ENCODE measurements at regions not wholly inside any gene's neighbourhood (a gene's known extent, or its start where the extent isn't known, plus 50 kb on each side); places are given as distances from the start of the nearest gene placed in this dataset.

DNA sequence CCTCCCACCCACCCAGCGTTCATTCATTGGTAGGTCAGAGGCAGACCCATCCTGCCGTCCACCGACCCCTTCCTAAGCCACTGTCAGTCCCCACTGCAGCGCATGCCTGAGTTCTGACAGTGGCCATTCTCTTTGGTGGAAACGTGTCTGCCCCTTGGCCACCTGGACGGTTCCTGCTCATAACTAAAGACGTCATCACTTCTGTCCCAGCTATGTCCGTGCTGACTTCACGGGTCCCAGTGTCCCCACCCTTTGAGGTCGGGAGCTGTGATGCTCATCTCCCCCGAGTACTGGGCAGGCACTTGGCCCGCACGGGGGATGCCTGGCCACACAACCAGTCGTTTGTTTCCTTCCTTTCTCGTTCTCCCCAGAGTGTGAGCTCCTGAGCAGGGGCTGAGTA is 267.1 kb downstream of the C16orf95 start:
- intact Hi-C loops (cut with DNase I): no loop called here
- no peaks in the 10 kb centered on the region for H3K4me1 ChIP-seq (ENCODE audit: control insufficient read depth in 2 of 3, insufficient read depth in 2 of 3, low read depth in 1 of 3, low read length in 3 of 3)
- TF ChIP-seq, protein P1, sequence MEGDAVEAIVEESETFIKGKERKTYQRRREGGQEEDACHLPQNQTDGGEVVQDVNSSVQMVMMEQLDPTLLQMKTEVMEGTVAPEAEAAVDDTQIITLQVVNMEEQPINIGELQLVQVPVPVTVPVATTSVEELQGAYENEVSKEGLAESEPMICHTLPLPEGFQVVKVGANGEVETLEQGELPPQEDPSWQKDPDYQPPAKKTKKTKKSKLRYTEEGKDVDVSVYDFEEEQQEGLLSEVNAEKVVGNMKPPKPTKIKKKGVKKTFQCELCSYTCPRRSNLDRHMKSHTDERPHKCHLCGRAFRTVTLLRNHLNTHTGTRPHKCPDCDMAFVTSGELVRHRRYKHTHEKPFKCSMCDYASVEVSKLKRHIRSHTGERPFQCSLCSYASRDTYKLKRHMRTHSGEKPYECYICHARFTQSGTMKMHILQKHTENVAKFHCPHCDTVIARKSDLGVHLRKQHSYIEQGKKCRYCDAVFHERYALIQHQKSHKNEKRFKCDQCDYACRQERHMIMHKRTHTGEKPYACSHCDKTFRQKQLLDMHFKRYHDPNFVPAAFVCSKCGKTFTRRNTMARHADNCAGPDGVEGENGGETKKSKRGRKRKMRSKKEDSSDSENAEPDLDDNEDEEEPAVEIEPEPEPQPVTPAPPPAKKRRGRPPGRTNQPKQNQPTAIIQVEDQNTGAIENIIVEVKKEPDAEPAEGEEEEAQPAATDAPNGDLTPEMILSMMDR (IDR thresholded peaks at IDR 0.05; ENCODE audit: borderline replicate concordance, extremely low read depth, insufficient read depth): no peak
- DNase-seq: peak in 2 of 5 donors; percentile 15 to 26
- H3K27me3 ChIP-seq (ENCODE audit: control insufficient read depth, insufficient read depth, low read length): no peaks in the 10 kb centered on the region
- no peak overlapping the region for H3K9ac ChIP-seq (ENCODE audit: low read length in 3 of 3)
- no peak overlapping the region for H3K4me3 ChIP-seq (ENCODE audit: low read length in 3 of 3)
- FAIRE-seq: no peak
- H3K27ac ChIP-seq (ENCODE audit: low read depth in 2 of 2, low read length in 2 of 2): no peak overlapping the region
- H3K36me3 ChIP-seq (ENCODE audit: control insufficient read depth in 2 of 3, insufficient read depth in 3 of 3, low read length in 3 of 3): no peaks in the 10 kb centered on the region
- H3K9me3 ChIP-seq (ENCODE audit: control insufficient read depth in 2 of 3, insufficient read depth in 1 of 3, low read length in 3 of 3): peaks cover 0 to 4% (median 0%) of the 10 kb centered on the region in 3 donors

DNA sequence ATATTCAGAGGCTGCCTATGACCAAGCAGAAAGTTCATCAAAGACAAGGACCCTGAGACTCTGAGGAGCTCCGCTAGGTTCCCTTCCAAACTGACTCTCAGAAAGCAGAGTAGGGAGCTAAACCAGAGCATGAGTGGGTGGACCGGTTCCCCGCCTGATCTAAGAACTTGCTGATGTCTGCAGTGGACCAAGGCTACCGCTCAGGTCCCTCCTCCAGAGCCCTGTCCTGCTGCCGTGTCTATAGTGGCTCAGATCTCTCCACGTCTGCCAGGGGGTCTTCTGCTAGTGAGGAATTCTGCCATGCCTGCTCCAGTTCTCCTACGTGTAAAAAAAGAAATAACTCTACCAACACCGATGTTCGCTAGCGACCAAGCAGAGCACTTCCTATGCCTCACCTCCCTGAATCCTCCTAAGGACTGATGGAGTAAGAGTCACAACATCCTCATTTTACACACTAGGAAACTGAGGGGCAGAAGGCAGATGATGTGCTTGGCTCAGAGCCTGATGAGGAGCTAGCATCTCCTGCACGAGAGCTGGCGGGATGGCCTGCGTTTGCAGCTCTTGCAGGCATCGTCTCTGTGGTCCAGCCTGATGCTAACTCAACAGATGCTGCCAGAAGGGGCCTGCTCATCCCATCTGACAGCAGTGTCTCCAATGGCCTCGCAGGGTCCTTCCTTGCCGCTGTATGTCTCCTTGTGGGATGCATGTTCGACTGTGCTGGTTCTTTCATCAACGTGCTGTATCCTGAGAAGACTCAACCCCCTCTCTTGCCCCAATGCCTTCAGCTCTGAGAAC is 265.5 kb downstream of the C16orf95 start:
- peaks cover 0 to 4% (median 0%) of the 10 kb centered on the region in 3 donors for H3K9me3 ChIP-seq (ENCODE audit: control insufficient read depth in 2 of 3, insufficient read depth in 1 of 3, low read length in 3 of 3)
- TF ChIP-seq, protein P1 (IDR thresholded peaks at IDR 0.05; ENCODE audit: borderline replicate concordance, extremely low read depth, insufficient read depth): no peak
- no peak overlapping the region for H3K27ac ChIP-seq (ENCODE audit: low read depth in 2 of 2, low read length in 2 of 2)
- H3K27me3 ChIP-seq (ENCODE audit: control insufficient read depth, insufficient read depth, low read length): no peaks in the 10 kb centered on the region
- H3K36me3 ChIP-seq (ENCODE audit: control insufficient read depth in 2 of 3, insufficient read depth in 3 of 3, low read length in 3 of 3): no peaks in the 10 kb centered on the region
- DNase-seq (peak in 1 of 5 donors; percentile 20), FAIRE-seq (no peak)
- no peak overlapping the region for H3K4me3 ChIP-seq (ENCODE audit: low read length in 3 of 3)
- intact Hi-C loops (cut with DNase I): no loop called here
- no peaks in the 10 kb centered on the region for H3K4me1 ChIP-seq (ENCODE audit: control insufficient read depth in 2 of 3, insufficient read depth in 2 of 3, low read depth in 1 of 3, low read length in 3 of 3)
- H3K9ac ChIP-seq (ENCODE audit: low read length in 3 of 3): no peak overlapping the region

DNA sequence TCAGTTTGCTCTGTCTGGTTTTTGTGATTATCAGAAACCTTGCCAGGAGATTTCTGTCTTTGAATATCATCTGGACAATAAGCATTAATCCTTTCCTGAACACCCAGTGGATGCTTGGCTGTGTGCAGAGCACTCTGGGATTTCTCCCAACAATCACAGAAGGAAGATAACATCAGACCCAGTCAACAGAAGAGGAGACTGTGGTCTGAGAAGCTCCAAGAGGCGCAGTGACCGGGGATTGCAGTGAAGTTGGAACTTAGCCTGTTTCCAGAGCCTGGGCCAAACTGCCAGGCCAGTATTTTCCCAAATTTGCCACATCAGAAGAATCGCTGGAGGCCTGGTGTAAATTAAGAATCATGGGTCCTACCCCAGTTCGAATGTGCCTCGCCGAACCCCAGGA is 264.7 kb downstream of the C16orf95 start:
- no peaks in the 10 kb centered on the region for H3K4me1 ChIP-seq (ENCODE audit: control insufficient read depth in 2 of 3, insufficient read depth in 2 of 3, low read depth in 1 of 3, low read length in 3 of 3)
- H3K4me3 ChIP-seq (ENCODE audit: low read length in 3 of 3): no peak overlapping the region
- peaks cover 0 to 4% (median 0%) of the 10 kb centered on the region in 3 donors for H3K9me3 ChIP-seq (ENCODE audit: control insufficient read depth in 2 of 3, insufficient read depth in 1 of 3, low read length in 3 of 3)
- intact Hi-C loops (cut with DNase I): no loop called here
- DNase-seq (peak in 1 of 5 donors; percentile 19), FAIRE-seq (no peak)
- TF ChIP-seq, protein P1 (IDR thresholded peaks at IDR 0.05; ENCODE audit: borderline replicate concordance, extremely low read depth, insufficient read depth): no peak
- H3K36me3 ChIP-seq (ENCODE audit: control insufficient read depth in 2 of 3, insufficient read depth in 3 of 3, low read length in 3 of 3): no peaks in the 10 kb centered on the region
- H3K27ac ChIP-seq (ENCODE audit: low read depth in 2 of 2, low read length in 2 of 2): no peak overlapping the region
- no peak overlapping the region for H3K9ac ChIP-seq (ENCODE audit: low read length in 3 of 3)
- no peaks in the 10 kb centered on the region for H3K27me3 ChIP-seq (ENCODE audit: control insufficient read depth, insufficient read depth, low read length)

Data from kidney (tissue), 13 donors.